ENCODE measurements at regions not wholly inside any gene's neighbourhood (a gene's known extent, or its start where the extent isn't known, plus 50 kb on each side); places are given as distances from the start of the nearest gene placed in this dataset.
"Not testable (repeated sequence)": the region's sequence is repeated elsewhere in the genome, so short reads cannot be mapped to it uniquely, and the experiment has no call there.

- no peaks in the 10 kb centered on the region for H3K36me3 ChIP-seq (ENCODE audit: low read depth)
- CTCF ChIA-PET = no interaction called here
- no peaks in the 10 kb centered on the region for H3K27me3 ChIP-seq (ENCODE audit: insufficient read depth, low read depth)
- no TSS peak for BruUV-seq (replicated peaks)
- H3K4me3 ChIP-seq = no peak overlapping the region
- H3K4me1 ChIP-seq (replicated peaks; ENCODE audit: insufficient read depth) = no peaks in the 10 kb centered on the region
- no peak for DNase-seq
- no peak overlapping the region for H3K4me2 ChIP-seq
- no peak overlapping the region for H3K27ac ChIP-seq
- no peaks in the 10 kb centered on the region for H3K9me2 ChIP-seq (ENCODE audit: insufficient read depth)
- no peak overlapping the region for H2AFZ ChIP-seq
- POLR2A ChIA-PET (ENCODE audit: unreplicated experiment) = no interaction called here
- intact Hi-C loops (cut with micrococcal nuclease; ENCODE audit: unreplicated experiment) = no loop called here
- H3F3A ChIP-seq (ENCODE audit: insufficient read depth, low read depth) = no peaks in the 10 kb centered on the region
- no peaks in the 10 kb centered on the region; the same call in 1 of the 2 replicates for H3K9me3 ChIP-seq (ENCODE audit: insufficient read depth, low read depth)
- no peaks in the 10 kb centered on the region for H4K20me1 ChIP-seq (ENCODE audit: insufficient read depth)
- TF ChIP-seq, protein P1, sequence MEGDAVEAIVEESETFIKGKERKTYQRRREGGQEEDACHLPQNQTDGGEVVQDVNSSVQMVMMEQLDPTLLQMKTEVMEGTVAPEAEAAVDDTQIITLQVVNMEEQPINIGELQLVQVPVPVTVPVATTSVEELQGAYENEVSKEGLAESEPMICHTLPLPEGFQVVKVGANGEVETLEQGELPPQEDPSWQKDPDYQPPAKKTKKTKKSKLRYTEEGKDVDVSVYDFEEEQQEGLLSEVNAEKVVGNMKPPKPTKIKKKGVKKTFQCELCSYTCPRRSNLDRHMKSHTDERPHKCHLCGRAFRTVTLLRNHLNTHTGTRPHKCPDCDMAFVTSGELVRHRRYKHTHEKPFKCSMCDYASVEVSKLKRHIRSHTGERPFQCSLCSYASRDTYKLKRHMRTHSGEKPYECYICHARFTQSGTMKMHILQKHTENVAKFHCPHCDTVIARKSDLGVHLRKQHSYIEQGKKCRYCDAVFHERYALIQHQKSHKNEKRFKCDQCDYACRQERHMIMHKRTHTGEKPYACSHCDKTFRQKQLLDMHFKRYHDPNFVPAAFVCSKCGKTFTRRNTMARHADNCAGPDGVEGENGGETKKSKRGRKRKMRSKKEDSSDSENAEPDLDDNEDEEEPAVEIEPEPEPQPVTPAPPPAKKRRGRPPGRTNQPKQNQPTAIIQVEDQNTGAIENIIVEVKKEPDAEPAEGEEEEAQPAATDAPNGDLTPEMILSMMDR (conservative IDR thresholded peaks at IDR 0.05) = no peak
- H3K79me2 ChIP-seq (ENCODE audit: low read depth) = no peaks in the 10 kb centered on the region
These were observed 647.2 kb upstream of the KLHL1 start for GRCh38 chr13:70755456-70755855.

DNA sequence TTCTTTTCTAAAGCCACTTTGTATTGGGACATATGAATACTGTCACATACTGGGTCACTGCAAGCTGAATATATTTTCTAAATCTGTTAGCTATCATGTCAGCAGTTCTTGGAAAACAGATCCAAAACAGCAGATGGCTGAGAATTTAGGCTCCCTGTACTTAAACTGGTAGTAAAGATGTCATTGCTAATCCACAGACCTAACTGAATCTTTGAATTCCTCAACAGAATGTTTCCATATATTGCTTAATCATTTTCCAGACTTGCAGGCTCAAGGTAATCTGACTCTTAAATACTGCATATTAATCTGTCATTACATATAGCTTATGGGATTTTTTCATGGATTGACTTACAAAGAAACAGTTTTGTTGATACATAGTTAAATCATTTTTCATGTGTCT lies 639.0 kb upstream of the KLHL1 start:
- Histone ChIP-seq H3F3A (ENCODE audit: insufficient read depth, low read depth) (no peaks in the 10 kb centered on the region), H3K9me3 (ENCODE audit: insufficient read depth, low read depth) (no peaks in the 10 kb centered on the region; the same call in 1 of the 2 replicates), H3K4me3 (no peak overlapping the region), H3K9me2 (ENCODE audit: insufficient read depth) (no peaks in the 10 kb centered on the region), H3K4me1 (replicated peaks; ENCODE audit: insufficient read depth) (no peaks in the 10 kb centered on the region), H3K36me3 (ENCODE audit: low read depth) (no peaks in the 10 kb centered on the region), H3K27me3 (ENCODE audit: insufficient read depth, low read depth) (no peaks in the 10 kb centered on the region), H3K27ac (no peak overlapping the region), H2AFZ (no peak overlapping the region), H4K20me1 (ENCODE audit: insufficient read depth) (no peaks in the 10 kb centered on the region), H3K4me2 (no peak overlapping the region), H3K79me2 (ENCODE audit: low read depth) (no peaks in the 10 kb centered on the region)
- BruUV-seq (replicated peaks) = no TSS peak
- TF ChIP-seq EZH2 (IDR thresholded peaks at IDR 0.05; ENCODE audit: low read depth) = no peak
- TF ChIP-seq, protein P1 (conservative IDR thresholded peaks at IDR 0.05) = no peak
- POLR2A ChIA-PET (ENCODE audit: unreplicated experiment) = no interaction called here
- CTCF ChIA-PET = no interaction called here
- intact Hi-C loops (cut with micrococcal nuclease; ENCODE audit: unreplicated experiment) = no loop called here
- DNase-seq = no peak

- CTCF ChIA-PET; H2AFZ ChIP-seq; H3K79me2 ChIP-seq (ENCODE audit: low read depth); H3K9me3 ChIP-seq (ENCODE audit: insufficient read depth, low read depth); H3F3A ChIP-seq (ENCODE audit: insufficient read depth, low read depth); POLR2A ChIA-PET (ENCODE audit: unreplicated experiment); DNase-seq; H3K27ac ChIP-seq; H4K20me1 ChIP-seq (ENCODE audit: insufficient read depth); H3K9me2 ChIP-seq (ENCODE audit: insufficient read depth); H3K4me2 ChIP-seq; H3K4me3 ChIP-seq; intact Hi-C loops (cut with micrococcal nuclease; ENCODE audit: unreplicated experiment); H3K4me1 ChIP-seq (replicated peaks; ENCODE audit: insufficient read depth); H3K36me3 ChIP-seq (ENCODE audit: low read depth); H3K27me3 ChIP-seq (ENCODE audit: insufficient read depth, low read depth); BruUV-seq (replicated peaks): not testable (repeated sequence)
These were observed 638.2 kb upstream of the KLHL1 start for GRCh38 chr13:70746469-70746868.

GRCh38 chr13:70736622-70737317 lies 628.5 kb upstream of the KLHL1 start:
- no peak overlapping the region for H2AFZ ChIP-seq
- no peak for DNase-seq
- H3F3A ChIP-seq (ENCODE audit: insufficient read depth, low read depth) = no peaks in the 10 kb centered on the region
- CTCF ChIA-PET = no interaction called here
- H3K9me2 ChIP-seq (ENCODE audit: insufficient read depth) = no peaks in the 10 kb centered on the region
- H3K36me3 ChIP-seq (ENCODE audit: low read depth) = no peaks in the 10 kb centered on the region
- H3K27me3 ChIP-seq (ENCODE audit: insufficient read depth, low read depth) = no peaks in the 10 kb centered on the region
- POLR2A ChIA-PET (ENCODE audit: unreplicated experiment) = no interaction called here
- H3K4me3 ChIP-seq = no peak overlapping the region
- no TSS peak for BruUV-seq (replicated peaks)
- no peaks in the 10 kb centered on the region for H3K9me3 ChIP-seq (ENCODE audit: insufficient read depth, low read depth)
- no peaks in the 10 kb centered on the region for H3K4me1 ChIP-seq (replicated peaks; ENCODE audit: insufficient read depth)
- H3K4me2 ChIP-seq = no peak overlapping the region
- no peaks in the 10 kb centered on the region for H3K79me2 ChIP-seq (ENCODE audit: low read depth)
- intact Hi-C loops (cut with micrococcal nuclease; ENCODE audit: unreplicated experiment) = no loop called here
- no peaks in the 10 kb centered on the region for H4K20me1 ChIP-seq (ENCODE audit: insufficient read depth)
- TF ChIP-seq EZH2 (IDR thresholded peaks at IDR 0.05; ENCODE audit: low read depth) = no peak
- TF ChIP-seq, protein P1 (conservative IDR thresholded peaks at IDR 0.05) = no peak
- H3K27ac ChIP-seq = no peak overlapping the region

Measured in PC-9 (cell line).